Karpas-422 (cell line): ENCODE measurements at regions not wholly inside any gene's neighbourhood (a gene's known extent, or its start where the extent isn't known, plus 50 kb on each side); places are given as distances from the start of the nearest gene placed in this dataset.

Experiments
- DNase-seq: peaks from one replicate; pipeline ENCODE4 v3.0.0-alpha.2; 2015
- H2AFZ ChIP-seq: fragments of 200-600 bp; sonication (generic); 2 replicates; pipeline ENCODE4 v1.6.1; 2014; ENCODE audit warnings: antibody characterized with exemption, low read length, mixed read lengths
- H3K27ac ChIP-seq: fragments of 200-600 bp; sonication (generic); 2 replicates; pipeline ENCODE4 v1.5.1; 2014; ENCODE audit warnings: mild to moderate bottlenecking, low read length, moderate library complexity
- H3K27me3 ChIP-seq: fragments of 200-600 bp; sonication (generic); 2 replicates; pipeline ENCODE4 v1.6.1; 2014; ENCODE audit warnings: low read length, mixed read lengths
- H3K36me3 ChIP-seq: fragments of 200-600 bp; sonication (generic); 2 replicates; pipeline ENCODE4 v1.6.1; 2014; ENCODE audit warnings: low read length, mixed read lengths; ENCODE audit not compliant: insufficient read depth
- H3K4me1 ChIP-seq: fragments of 200-600 bp; sonication (generic); 2 replicates; pipeline ENCODE4 v1.6.1; 2014; ENCODE audit warnings: mild to moderate bottlenecking, low read length, mixed read lengths
- H3K4me2 ChIP-seq: fragments of 200-600 bp; sonication (generic); 2 replicates; pipeline ENCODE4 v1.6.1; 2014; ENCODE audit warnings: low read length, low read depth, mild to moderate bottlenecking; ENCODE audit not compliant: poor library complexity, severe bottlenecking
- H3K4me3 ChIP-seq: fragments of 200-600 bp; sonication (generic); 2 replicates; pipeline ENCODE4 v1.5.1; 2014; ENCODE audit warnings: mild to moderate bottlenecking, antibody characterized with exemption, low read length, mixed read lengths
- H3K79me2 ChIP-seq: fragments of 200-600 bp; sonication (generic); 2 replicates; pipeline ENCODE4 v1.6.1; 2014; ENCODE audit warnings: mild to moderate bottlenecking, low read length, mixed read lengths
- H3K9ac ChIP-seq: fragments of 200-600 bp; sonication (generic); 2 replicates; pipeline ENCODE4 v1.6.0; 2014; ENCODE audit warnings: low read length
- H3K9me2 ChIP-seq: fragments of 200-600 bp; sonication (generic), shearing (Covaris generic); replicated peaks from 2 replicates; pipeline ENCODE4 v1.6.0; 2014; ENCODE audit warnings: mild to moderate bottlenecking, low read length, moderate library complexity; ENCODE audit not compliant: insufficient read depth
- H3K9me3 ChIP-seq: fragments of 300-700, 200-600 bp; sonication (generic); 2 replicates; pipeline ENCODE4 v1.6.1; 2014; ENCODE audit warnings: low read length, mixed read lengths
- H4K20me1 ChIP-seq: fragments of 200-600 bp; sonication (generic); 2 replicates; pipeline ENCODE4 v1.6.1; 2014; ENCODE audit warnings: mild to moderate bottlenecking, antibody characterized with exemption, low read length, low read depth; ENCODE audit not compliant: insufficient read depth

DNA sequence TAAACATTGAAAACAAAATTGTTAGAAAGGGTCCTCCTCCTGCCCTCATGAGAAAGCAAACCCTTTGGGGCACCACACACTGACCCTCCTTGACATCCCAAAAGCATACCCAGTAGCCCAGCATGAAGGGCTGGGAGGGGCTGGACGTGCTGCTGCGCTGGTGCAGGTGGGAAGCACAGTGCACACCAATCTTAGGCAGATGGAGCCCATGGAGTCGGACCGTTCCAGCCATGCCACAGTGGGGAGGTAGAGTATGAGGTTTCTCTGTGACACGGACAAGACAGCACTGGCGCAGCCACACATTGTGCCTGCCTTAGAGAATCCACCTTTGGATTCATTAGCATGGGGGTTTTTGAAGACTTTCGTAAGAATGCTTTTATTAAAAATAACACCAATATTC lies 544.2 kb upstream of the FRG1 start:
- Histone ChIP-seq H3K4me3 (no peak overlapping the region), H4K20me1 (no peaks in the 10 kb centered on the region), H2AFZ (no peak overlapping the region), H3K27me3 (no peaks in the 10 kb centered on the region), H3K4me2 (no peak overlapping the region), H3K36me3 (no peaks in the 10 kb centered on the region), H3K9ac (no peak overlapping the region), H3K27ac (no peak overlapping the region), H3K9me2 (no peaks in the 10 kb centered on the region), H3K9me3 (no peaks in the 10 kb centered on the region), H3K79me2 (no peaks in the 10 kb centered on the region), H3K4me1 (no peaks in the 10 kb centered on the region)
- no peak for DNase-seq

DNA sequence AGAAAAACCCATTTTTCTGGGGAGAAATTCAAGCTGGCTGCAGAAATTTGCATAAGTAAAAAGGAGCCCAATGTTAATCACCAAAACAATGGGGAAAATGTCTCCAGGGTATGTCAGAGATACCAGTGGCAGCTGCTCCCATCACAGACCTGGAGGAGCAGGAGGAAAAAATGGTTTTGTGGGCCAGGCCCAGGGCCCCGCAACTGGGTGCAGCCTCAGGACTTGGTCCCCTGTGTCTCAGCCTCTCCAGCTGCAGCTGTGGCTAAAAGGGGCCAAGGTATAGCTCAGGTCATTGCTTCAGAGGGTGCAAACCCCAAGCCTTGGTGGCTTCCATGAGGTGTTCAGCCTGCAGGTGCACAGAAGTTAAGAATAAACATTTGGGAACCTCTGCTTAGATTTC lies 536.4 kb upstream of the FRG1 start:
- Histone ChIP-seq H2AFZ (no peak overlapping the region), H3K36me3 (no peaks in the 10 kb centered on the region), H3K9me3 (no peaks in the 10 kb centered on the region), H3K9me2 (no peaks in the 10 kb centered on the region), H3K79me2 (no peaks in the 10 kb centered on the region), H3K4me2 (no peak overlapping the region), H3K9ac (no peak overlapping the region), H4K20me1 (no peaks in the 10 kb centered on the region), H3K27me3 (no peaks in the 10 kb centered on the region), H3K4me1 (no peaks in the 10 kb centered on the region), H3K27ac (no peak overlapping the region), H3K4me3 (no peak overlapping the region)
- DNase-seq: no peak

DNA sequence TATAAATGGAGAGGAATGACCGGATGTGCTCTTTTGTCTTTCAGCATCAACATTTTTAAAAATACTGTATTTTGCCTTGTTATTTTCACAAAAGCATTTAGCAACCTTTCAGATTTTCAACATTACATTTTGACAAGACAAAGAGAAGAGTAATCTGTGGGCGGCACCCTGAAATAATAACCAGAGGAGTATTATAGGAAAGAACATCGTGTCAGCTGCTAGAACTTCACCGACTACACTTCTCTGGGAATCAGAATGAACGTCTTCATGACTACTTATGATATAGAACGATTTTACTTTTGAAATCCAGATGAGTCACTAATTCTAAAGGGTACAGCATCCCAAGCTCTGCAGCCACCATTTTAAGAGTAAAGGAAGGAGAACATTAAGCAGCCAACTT lies 531.5 kb upstream of the FRG1 start:
- no peak overlapping the region for H3K4me3 ChIP-seq
- no peak overlapping the region for H3K4me2 ChIP-seq
- H3K27ac ChIP-seq: no peak overlapping the region
- H3K9ac ChIP-seq: no peak overlapping the region
- H2AFZ ChIP-seq: no peak overlapping the region
- no peaks in the 10 kb centered on the region for H3K9me3 ChIP-seq
- H3K4me1 ChIP-seq: no peaks in the 10 kb centered on the region
- DNase-seq: no peak
- H3K36me3 ChIP-seq: no peaks in the 10 kb centered on the region
- H3K27me3 ChIP-seq: no peaks in the 10 kb centered on the region
- no peaks in the 10 kb centered on the region for H4K20me1 ChIP-seq
- H3K9me2 ChIP-seq: no peaks in the 10 kb centered on the region
- no peaks in the 10 kb centered on the region for H3K79me2 ChIP-seq

DNA sequence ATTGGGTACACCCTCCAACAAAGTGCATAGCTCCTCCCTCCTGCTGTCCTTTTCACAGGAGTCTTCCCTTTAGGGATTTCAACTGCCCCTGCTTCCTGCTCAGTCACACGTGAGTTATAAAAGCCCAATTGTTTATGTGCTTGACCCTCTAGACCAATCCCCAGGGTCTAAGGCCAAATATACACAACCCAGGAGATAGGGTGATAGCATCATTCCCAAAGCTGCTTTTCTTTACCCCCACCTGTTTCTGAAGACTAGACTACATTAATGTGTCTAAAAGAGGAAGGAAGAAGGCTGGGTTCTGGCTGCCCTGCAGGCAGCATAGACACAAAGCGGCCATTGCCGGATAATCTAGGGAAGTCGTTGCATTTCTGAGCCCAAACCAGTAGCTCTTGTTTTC lies 526.7 kb upstream of the FRG1 start:
- H3K4me1 ChIP-seq: no peaks in the 10 kb centered on the region
- H3K79me2 ChIP-seq: no peaks in the 10 kb centered on the region
- no peaks in the 10 kb centered on the region for H3K27me3 ChIP-seq
- no peak overlapping the region for H3K4me3 ChIP-seq
- no peak overlapping the region for H2AFZ ChIP-seq
- no peaks in the 10 kb centered on the region for H3K36me3 ChIP-seq
- no peaks in the 10 kb centered on the region for H3K9me2 ChIP-seq
- no peak overlapping the region for H3K4me2 ChIP-seq
- no peak overlapping the region for H3K27ac ChIP-seq
- no peaks in the 10 kb centered on the region for H4K20me1 ChIP-seq
- H3K9me3 ChIP-seq: no peaks in the 10 kb centered on the region
- DNase-seq: no peak
- no peak overlapping the region for H3K9ac ChIP-seq

- no peaks in the 10 kb centered on the region for H3K9me2 ChIP-seq
- H3K9me3 ChIP-seq: no peaks in the 10 kb centered on the region
These were observed 520.1 kb upstream of the FRG1 start for GRCh38 chr4:189420572-189420971.

GRCh38 chr4:189436207-189436606 lies 504.5 kb upstream of the FRG1 start:
- Histone ChIP-seq H3K4me2 (no peak overlapping the region), H3K27ac (no peak overlapping the region), H3K9me3 (no peaks in the 10 kb centered on the region), H2AFZ (no peak overlapping the region), H3K36me3 (no peaks in the 10 kb centered on the region), H3K9me2 (no peaks in the 10 kb centered on the region), H3K4me1 (no peaks in the 10 kb centered on the region), H3K79me2 (no peaks in the 10 kb centered on the region), H4K20me1 (no peaks in the 10 kb centered on the region), H3K27me3 (no peaks in the 10 kb centered on the region), H3K9ac (no peak overlapping the region), H3K4me3 (no peak overlapping the region)
- DNase-seq: no peak

More at GRCh38 chr4:189420572-189420971, 520.1 kb upstream of the FRG1 start:
- H2AFZ ChIP-seq: no peak overlapping the region
- no peaks in the 10 kb centered on the region for H4K20me1 ChIP-seq
- H3K36me3 ChIP-seq: no peaks in the 10 kb centered on the region
- H3K79me2 ChIP-seq: no peaks in the 10 kb centered on the region
- no peak overlapping the region for H3K4me2 ChIP-seq
- H3K4me3 ChIP-seq: no peak overlapping the region
- DNase-seq: no peak
- no peak overlapping the region for H3K9ac ChIP-seq
- H3K27me3 ChIP-seq: no peaks in the 10 kb centered on the region
- H3K27ac ChIP-seq: no peak overlapping the region
- no peaks in the 10 kb centered on the region for H3K4me1 ChIP-seq

- H3K9me3 ChIP-seq: no peaks in the 10 kb centered on the region
- H3K4me3 ChIP-seq: no peak overlapping the region
- no peaks in the 10 kb centered on the region for H3K79me2 ChIP-seq
- no peak for DNase-seq
- no peaks in the 10 kb centered on the region for H3K4me1 ChIP-seq
- no peak overlapping the region for H3K4me2 ChIP-seq
- no peaks in the 10 kb centered on the region for H4K20me1 ChIP-seq
- H3K27ac ChIP-seq: no peak overlapping the region
- no peak overlapping the region for H3K9ac ChIP-seq
- no peaks in the 10 kb centered on the region for H3K9me2 ChIP-seq
- no peak overlapping the region for H2AFZ ChIP-seq
- no peaks in the 10 kb centered on the region for H3K27me3 ChIP-seq
- H3K36me3 ChIP-seq: no peaks in the 10 kb centered on the region
These were observed 500.0 kb upstream of the FRG1 start for GRCh38 chr4:189440716-189441115.

DNA sequence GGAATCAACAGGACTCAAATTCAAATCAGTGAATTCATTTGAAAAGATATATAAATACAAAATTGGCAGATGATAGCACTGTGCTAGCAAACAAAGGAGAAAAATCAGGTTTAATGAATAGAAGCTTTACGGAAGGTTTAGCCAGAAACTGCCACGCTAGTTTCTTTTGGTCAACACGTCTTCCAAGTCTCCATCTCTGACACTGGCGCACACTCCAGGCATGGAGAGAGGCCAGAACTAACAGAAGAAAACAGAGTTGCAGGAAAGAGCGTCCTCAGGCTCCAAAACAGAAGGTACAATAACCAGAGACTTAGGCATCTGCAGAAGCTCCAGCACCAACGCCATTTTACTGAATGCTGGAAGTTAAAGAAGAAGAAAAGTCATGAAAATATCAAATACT lies 497.3 kb upstream of the FRG1 start:
- no peak overlapping the region for H3K4me3 ChIP-seq
- no peaks in the 10 kb centered on the region for H3K4me1 ChIP-seq
- H4K20me1 ChIP-seq: no peaks in the 10 kb centered on the region
- H3K4me2 ChIP-seq: no peak overlapping the region
- H3K9me3 ChIP-seq: no peaks in the 10 kb centered on the region
- DNase-seq: no peak
- H3K79me2 ChIP-seq: no peaks in the 10 kb centered on the region
- H3K27ac ChIP-seq: no peak overlapping the region
- H3K9me2 ChIP-seq: no peaks in the 10 kb centered on the region
- no peaks in the 10 kb centered on the region for H3K27me3 ChIP-seq
- no peak overlapping the region for H2AFZ ChIP-seq
- no peak overlapping the region for H3K9ac ChIP-seq
- H3K36me3 ChIP-seq: no peaks in the 10 kb centered on the region

DNA sequence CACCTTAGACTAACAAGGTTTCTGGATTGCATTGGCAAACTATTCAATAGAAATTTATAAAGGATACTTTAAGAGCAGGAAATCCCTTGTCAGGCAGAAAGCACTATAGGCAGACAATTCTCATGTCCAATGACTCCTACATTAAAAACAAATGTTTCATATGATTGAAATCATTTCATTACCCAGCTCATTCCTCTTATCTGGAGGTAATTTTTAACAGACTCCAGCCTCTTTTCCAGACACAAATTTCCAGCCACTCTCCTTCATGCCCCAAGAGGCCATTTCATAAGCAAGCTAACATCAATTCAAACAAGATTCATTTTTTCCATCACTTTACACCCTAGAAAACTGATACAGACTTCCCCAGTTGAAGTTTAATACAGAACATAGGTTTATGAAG lies 495.1 kb upstream of the FRG1 start:
- no peak overlapping the region for H3K27ac ChIP-seq
- no peak for DNase-seq
- no peaks in the 10 kb centered on the region for H4K20me1 ChIP-seq
- no peaks in the 10 kb centered on the region for H3K4me1 ChIP-seq
- H3K79me2 ChIP-seq: no peaks in the 10 kb centered on the region
- no peak overlapping the region for H2AFZ ChIP-seq
- no peaks in the 10 kb centered on the region for H3K36me3 ChIP-seq
- no peaks in the 10 kb centered on the region for H3K9me2 ChIP-seq
- H3K27me3 ChIP-seq: no peaks in the 10 kb centered on the region
- no peak overlapping the region for H3K4me3 ChIP-seq
- H3K9me3 ChIP-seq: no peaks in the 10 kb centered on the region
- H3K9ac ChIP-seq: no peak overlapping the region
- H3K4me2 ChIP-seq: no peak overlapping the region
